ENCODE measurements at regions not wholly inside any gene's neighbourhood (a gene's known extent, or its start where the extent isn't known, plus 50 kb on each side); places are given as distances from the start of the nearest gene placed in this dataset.

GRCh38 chr3:170776887-170777563 is 93.0 kb downstream of the RPL22L1 start:
- Histone ChIP-seq H3K4me3 (ENCODE audit: low read depth, low read length) (no peak overlapping the region), H3K9me3 (ENCODE audit: control insufficient read depth, insufficient read depth, low read depth, low read length) (no peaks in the 10 kb centered on the region), H3K27ac (ENCODE audit: extremely low read depth, low read depth, low read length) (no peak overlapping the region), H3K4me1 (ENCODE audit: control insufficient read depth, insufficient read depth, low read length) (no peaks in the 10 kb centered on the region), H3K36me3 (ENCODE audit: control insufficient read depth in 2 of 2, insufficient read depth in 1 of 2, low read length in 2 of 2) (no peaks in the 10 kb centered on the region)
- POLR2A ChIA-PET, result no interaction called here
- CTCF ChIA-PET, result no interaction called here
- TF ChIP-seq ZNF366 (tag by site-specific recombination; conservative IDR thresholded peaks at IDR 0.05) (no peak), REST (tag by site-specific recombination; IDR thresholded peaks at IDR 0.05) (no peak), MYNN (tag by site-specific recombination; IDR thresholded peaks at IDR 0.05; ENCODE audit: borderline replicate concordance) (no peak), KLF7 (tag by site-specific recombination; IDR thresholded peaks at IDR 0.05; ENCODE audit: borderline replicate concordance) (no peak), ZXDB (tag by site-specific recombination; IDR thresholded peaks at IDR 0.05) (no peak), ZNF530 (tag by site-specific recombination; IDR thresholded peaks at IDR 0.05; ENCODE audit: low read depth) (no peak), ZNF529 (tag by site-specific recombination; IDR thresholded peaks at IDR 0.05; ENCODE audit: insufficient replicate concordance) (no peak), ZNF133 (tag by site-specific recombination; IDR thresholded peaks at IDR 0.05) (no peak), FEZF1 (tag by site-specific recombination; IDR thresholded peaks at IDR 0.05) (no peak), ZNF768 (tag by site-specific recombination; IDR thresholded peaks at IDR 0.05) (no peak), ZNF112 (tag by site-specific recombination; IDR thresholded peaks at IDR 0.05) (no peak), ZNF621 (tag by site-specific recombination; IDR thresholded peaks at IDR 0.05) (no peak), ZSCAN5A (tag by site-specific recombination; IDR thresholded peaks at IDR 0.05) (no peak), ZSCAN23 (tag by site-specific recombination; IDR thresholded peaks at IDR 0.05) (no peak), GLI2 (tag by site-specific recombination; IDR thresholded peaks at IDR 0.05; ENCODE audit: borderline replicate concordance, low read depth) (no peak), KLF16 (tag by site-specific recombination; IDR thresholded peaks at IDR 0.05) (no peak), ZFP41 (tag by site-specific recombination; IDR thresholded peaks at IDR 0.05; ENCODE audit: borderline replicate concordance) (no peak)

- TF ChIP-seq ZNF658 (tag by site-specific recombination; IDR thresholded peaks at IDR 0.05) (no peak), ZNF654 (tag by site-specific recombination; IDR thresholded peaks at IDR 0.05; ENCODE audit: low read depth) (no peak), ZNF211 (tag by site-specific recombination; IDR thresholded peaks at IDR 0.05; ENCODE audit: low read depth) (no peak), ZNF362 (tag by site-specific recombination; IDR thresholded peaks at IDR 0.05) (no peak)
- CTCF ChIA-PET, result interaction anchor here (1.7 kb wide), 1 partner anchor 36 kb away, joined by 4 read pairs; no protein-coding TSS in a partner anchor
- Histone ChIP-seq H3K27ac (ENCODE audit: extremely low read depth, low read depth, low read length) (no peak overlapping the region), H3K36me3 (ENCODE audit: control insufficient read depth in 2 of 2, insufficient read depth in 1 of 2, low read length in 2 of 2) (no peaks in the 10 kb centered on the region), H3K9me3 (ENCODE audit: control insufficient read depth, insufficient read depth, low read depth, low read length) (no peaks in the 10 kb centered on the region), H3K4me3 (ENCODE audit: low read depth, low read length) (no peak overlapping the region), H3K4me1 (ENCODE audit: control insufficient read depth, insufficient read depth, low read length) (no peaks in the 10 kb centered on the region)
- POLR2A ChIA-PET, result no interaction called here
Observed at GRCh38 chr3:170773682-170774425, 96.1 kb downstream of the RPL22L1 start.

Data from HEK293 (cell line).